ENCODE measurements at regions not wholly inside any gene's neighbourhood (a gene's known extent, or its start where the extent isn't known, plus 50 kb on each side); places are given as distances from the start of the nearest gene placed in this dataset.

DNA sequence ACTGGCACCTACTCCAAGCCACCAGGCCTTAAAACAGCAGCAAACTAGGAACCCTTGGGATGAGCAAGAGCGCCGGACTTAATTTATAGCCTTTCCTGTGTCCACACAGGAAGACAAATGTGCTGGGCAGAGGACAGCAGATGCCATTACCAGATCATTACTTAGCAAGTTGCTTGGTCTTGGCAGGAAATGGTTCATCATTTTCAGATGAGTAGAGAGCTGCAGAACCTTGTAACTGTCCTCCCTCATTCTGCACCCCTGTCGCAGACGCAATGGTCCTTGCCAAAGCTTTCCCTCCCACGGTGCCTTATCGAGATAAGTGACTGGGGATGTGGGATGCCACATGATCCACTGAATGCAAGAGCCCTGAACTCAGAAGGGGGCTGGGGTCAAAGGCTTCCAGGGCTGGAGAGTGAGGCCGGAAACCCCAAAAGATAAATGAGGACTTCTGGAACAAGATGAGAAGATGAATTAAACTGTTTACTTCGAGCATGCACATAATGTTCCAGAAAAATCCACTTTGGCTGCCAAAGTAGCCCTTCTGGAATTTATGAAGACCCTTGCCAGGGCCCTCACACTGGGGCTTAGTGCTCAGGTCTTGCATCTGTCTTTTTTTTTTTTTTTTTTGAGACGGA lies 145.6 kb upstream of the ZNF32 start:
- TF ChIP-seq TAF1 (IDR thresholded peaks at IDR 0.05; ENCODE audit: borderline replicate concordance, low read depth, low read length) (no peak), POLR2A (IDR thresholded peaks at IDR 0.05; ENCODE audit: low read depth, low read length) (no peak), POLR2AphosphoS5 (IDR thresholded peaks at IDR 0.05; ENCODE audit: low read depth, low read length) (no peak)

Data from GM12892 (cell line).